VCaP (cell line): ENCODE measurements at regions not wholly inside any gene's neighbourhood (a gene's known extent, or its start where the extent isn't known, plus 50 kb on each side); places are given as distances from the start of the nearest gene placed in this dataset.

Source experiments
- H3K27ac ChIP-seq: fragments of 450-650 bp; 2 replicates; pipeline ENCODE4 v1.5.1; 2017
- TF ChIP-seq, protein P1 (sequence below): fragments of 450-650 bp; conservative IDR thresholded peaks from 2 replicates; pipeline ENCODE4 v1.5.1; 2017; ENCODE audit warnings: mild to moderate bottlenecking, moderate library complexity

DNA sequence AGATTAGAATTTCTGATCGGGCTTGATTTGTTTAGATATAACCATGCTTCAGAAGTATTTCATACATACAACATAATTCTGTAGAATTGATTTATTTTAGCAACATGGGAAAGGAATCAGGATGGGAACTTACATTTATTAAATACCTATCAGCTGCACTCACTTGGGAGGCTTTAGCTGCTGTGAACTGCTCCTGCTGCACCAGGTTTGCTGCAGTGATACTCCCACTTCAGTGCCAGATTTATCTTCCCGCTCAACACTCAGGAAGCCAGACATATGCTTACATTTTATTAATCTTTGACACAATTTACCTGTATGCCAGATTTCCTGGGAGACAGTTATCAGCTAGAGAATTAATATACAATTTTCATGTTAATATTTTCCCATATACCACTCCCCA is 64.0 kb upstream of the PLCXD3 start:
- TF ChIP-seq, protein P1, sequence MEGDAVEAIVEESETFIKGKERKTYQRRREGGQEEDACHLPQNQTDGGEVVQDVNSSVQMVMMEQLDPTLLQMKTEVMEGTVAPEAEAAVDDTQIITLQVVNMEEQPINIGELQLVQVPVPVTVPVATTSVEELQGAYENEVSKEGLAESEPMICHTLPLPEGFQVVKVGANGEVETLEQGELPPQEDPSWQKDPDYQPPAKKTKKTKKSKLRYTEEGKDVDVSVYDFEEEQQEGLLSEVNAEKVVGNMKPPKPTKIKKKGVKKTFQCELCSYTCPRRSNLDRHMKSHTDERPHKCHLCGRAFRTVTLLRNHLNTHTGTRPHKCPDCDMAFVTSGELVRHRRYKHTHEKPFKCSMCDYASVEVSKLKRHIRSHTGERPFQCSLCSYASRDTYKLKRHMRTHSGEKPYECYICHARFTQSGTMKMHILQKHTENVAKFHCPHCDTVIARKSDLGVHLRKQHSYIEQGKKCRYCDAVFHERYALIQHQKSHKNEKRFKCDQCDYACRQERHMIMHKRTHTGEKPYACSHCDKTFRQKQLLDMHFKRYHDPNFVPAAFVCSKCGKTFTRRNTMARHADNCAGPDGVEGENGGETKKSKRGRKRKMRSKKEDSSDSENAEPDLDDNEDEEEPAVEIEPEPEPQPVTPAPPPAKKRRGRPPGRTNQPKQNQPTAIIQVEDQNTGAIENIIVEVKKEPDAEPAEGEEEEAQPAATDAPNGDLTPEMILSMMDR, result no peak
- H3K27ac ChIP-seq, result no peak overlapping the region
